HTR-8/SVneo (cell line): ENCODE measurements at regions not wholly inside any gene's neighbourhood (a gene's known extent, or its start where the extent isn't known, plus 50 kb on each side); places are given as distances from the start of the nearest gene placed in this dataset.
A peak's percentile ranks its signal among the peaks of the same experiment; 100 is the strongest.
"Not testable (repeated sequence)": the region's sequence is repeated elsewhere in the genome, so short reads cannot be mapped to it uniquely, and the experiment has no call there.

Experiments used
- DNase-seq: peaks from one replicate; pipeline ENCODE4 v3.0.0; 2011; ENCODE audit warnings: low spot score, mixed read lengths; ENCODE audit not compliant: insufficient read length
- FAIRE-seq: peaks from 2 replicates; lab custom pipeline; 2011; peaks lifted over from hg19 to GRCh38; lab: Jason Lieb, UNC

DNA sequence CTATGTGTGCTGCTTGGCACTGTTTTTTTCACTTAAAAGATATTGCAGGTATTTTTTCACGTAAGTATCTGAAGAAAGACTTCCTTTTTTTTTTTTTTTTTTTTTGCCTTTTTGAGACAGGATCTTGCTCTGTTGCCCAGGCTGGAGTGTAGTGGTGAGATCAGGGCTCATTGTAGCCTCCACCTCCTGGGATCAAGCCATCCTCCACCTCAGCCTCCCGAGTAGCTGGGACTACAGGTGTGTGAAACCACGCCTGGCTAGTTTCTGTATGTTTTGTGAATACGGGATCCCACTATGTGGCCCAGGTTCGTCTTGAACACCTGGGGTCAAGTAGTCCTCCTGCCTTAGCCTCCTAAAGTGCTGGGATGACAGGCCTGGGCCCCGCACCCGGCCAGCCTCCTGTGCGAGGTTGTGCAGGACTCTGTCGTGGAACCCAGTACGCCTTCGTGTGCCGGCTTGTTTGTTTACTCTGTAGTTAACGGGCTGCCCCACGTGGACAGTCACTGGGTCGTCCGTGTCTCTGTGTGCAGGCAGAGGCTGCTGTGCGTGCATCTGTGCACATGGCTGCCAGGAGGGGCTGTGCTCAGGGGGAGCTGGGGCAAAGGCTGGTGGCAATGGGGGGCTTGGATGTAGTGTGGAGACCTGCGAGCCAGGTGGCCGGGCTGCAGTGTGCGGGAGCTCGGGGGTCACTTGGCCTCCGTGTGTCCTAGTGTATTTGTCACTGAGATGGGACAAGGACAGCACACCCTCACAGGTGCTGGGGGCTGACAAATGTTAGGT is 179.5 kb downstream of the ADRA2C start:
- DNase-seq = no peak
- FAIRE-seq = no peak

DNA sequence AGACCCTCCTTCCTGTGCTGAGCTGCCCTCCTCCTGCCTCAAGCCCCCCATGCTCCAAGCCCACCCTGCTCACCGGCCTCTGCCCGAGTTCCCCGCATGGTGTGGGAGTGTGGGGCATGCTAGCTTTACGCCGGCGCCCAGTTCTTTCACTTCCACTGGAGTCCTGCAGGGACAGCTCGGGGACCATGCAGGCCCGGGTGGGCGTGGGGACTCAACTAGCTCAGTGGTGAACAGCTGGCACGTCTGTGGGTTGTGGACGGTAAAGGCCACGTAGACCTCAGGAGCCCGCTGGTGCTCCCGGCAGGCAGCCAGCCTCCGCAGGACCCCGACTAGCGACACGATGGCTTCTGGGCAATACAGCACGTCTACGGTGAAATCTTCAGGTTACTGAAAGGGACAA is 180.4 kb downstream of the ADRA2C start:
- not testable (repeated sequence) for FAIRE-seq, DNase-seq

DNA sequence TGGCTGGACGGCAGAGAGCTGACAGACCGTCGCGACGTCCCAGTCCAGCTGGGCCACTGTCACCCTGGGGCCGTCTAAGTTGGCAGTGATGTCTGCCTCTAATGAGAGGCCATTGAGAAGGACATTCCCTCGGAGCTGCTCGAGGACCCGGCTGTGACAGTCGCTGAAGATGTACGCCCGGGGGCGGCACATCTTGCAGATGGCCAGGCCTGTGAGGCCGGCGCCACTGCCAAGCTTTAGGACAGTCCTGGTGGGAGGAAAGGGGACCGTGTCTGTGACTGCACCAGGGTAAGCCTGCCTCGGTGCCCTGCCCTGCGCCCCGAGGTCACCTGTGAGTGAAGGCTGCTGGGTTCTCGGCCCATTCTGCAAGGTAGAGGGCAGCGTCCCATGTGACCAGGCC is 181.6 kb downstream of the ADRA2C start:
- not testable (repeated sequence) for FAIRE-seq

DNA sequence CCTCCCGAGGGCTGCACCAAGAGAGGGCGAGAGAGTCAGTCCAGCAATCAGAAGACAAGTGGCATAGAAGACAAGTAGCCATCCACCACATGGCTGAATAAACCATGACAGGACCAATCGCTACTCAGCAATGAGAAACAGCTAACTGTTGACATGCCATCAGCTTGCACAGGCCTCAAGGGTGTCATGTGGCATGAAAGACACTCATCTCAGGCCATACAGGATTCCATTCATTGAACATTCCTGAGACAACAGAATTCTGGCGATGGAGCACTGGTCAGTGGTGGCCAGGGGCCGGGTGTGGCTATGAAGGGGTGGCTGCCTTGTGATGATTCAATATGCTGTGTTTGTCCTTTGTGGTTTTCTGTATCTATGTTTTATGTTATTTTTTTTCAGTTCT is 182.0 kb downstream of the ADRA2C start:
- FAIRE-seq, DNase-seq: not testable (repeated sequence)

More for the DNA sequence above, 181.6 kb downstream of the ADRA2C start:
- DNase-seq = not testable (repeated sequence)

DNA sequence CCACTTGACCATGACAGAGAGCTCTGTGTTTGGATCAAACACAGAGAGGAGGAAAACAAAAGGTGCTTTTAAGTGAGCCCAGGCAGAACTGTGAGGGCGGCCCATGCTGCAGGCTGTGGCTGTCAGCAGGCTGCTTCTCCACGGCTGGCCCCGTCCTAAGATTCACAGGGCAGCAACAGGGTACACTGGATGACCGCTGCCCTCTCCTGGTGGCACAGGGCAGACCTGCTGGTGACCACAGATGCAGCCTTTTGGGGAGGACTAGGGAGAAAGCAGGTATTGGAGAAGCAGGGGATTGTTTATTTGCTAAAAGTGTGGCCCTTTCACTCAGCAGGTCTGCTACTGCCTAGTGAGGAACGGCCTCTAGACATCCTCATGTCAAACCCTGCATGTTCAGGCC is 183.7 kb downstream of the ADRA2C start:
- not testable (repeated sequence) for FAIRE-seq, DNase-seq

DNA sequence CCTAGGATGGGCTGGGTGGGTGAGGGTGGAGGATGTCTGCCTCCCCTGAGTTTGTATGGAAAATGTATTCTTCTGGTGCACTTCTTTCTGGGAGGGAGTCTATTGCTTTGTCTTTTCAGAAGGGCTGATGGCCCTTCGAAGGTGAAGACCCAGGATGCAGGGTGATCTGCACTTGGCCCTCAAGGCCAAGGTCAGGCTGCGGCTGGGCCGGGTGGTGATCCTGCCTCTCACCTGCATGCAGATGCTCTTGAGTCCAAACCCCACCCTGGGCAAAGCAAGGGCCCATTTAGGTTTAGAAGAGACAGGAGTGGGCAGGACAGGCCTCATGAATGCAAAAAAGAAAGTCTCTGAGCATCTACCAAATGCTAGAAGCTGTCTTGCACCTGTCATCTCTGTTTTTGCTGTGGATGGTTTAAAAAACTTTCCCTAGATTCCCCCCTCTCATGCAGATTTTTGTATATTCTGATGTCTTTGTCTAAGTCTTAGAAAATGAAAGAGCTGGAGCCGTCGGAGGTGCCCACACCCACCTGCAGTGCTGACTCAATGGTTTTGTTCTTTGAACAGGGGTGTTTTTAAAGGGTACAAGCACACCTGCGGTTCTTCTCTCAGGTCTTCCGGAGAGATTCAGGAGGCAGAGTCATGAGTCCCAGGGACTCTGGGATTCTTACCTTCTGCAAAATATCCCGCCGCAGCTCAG is 186.4 kb downstream of the ADRA2C start:
- not testable (repeated sequence) for DNase-seq, FAIRE-seq

DNA sequence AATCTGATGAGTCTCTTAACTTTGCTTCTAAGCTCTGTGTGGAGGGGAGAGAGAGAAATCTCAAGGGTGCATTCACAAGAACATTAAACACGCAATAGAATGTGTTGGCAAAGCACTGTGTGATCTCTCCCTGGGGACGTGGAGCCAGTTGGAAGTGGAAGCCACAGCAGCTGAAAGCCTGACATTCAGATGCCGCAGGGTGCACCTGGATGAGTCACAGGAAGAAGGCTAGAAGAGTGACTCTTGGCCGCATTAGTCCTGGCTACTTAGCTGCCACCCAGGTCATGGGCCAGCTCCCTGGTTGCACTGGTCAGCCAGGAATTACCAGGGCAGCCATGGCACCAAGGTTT is 186.9 kb downstream of the ADRA2C start:
- not testable (repeated sequence) for FAIRE-seq, DNase-seq

DNA sequence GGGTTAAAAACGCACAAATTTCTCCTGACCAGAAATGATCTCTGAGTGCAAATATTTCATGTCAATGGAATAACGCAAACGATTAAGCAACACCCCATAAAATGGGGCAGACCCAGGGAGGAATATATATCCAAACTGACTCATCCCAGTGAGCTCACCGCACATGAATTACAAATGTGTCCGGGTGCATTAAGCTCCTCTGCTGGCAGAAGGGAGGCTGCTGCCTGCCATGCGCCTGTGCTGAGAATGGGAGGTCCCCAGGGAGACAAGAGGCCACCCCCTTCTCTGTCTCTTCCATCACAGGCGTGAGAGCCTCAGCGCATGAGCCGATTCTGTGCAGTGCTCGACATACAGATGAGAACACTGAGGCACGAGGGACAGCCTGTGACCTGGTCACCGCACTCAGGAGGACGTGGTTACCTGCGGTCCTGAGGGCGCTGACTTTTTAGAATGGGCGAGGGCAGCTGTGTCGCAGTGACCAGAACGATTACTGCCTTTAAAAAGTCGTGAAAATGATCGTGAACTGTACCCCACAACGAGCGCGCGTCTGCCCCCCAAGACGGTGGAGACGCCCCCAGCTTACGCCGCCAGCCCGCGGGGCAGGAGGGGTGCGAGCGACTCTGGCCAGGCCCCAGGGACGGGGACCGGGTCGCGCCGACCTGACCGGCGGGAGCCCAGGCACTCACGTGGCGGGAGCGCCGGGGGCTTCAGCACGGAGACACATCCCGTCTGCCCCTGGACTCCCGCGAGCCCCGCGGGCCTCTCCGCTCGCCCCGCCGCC is 188.5 kb downstream of the ADRA2C start:
- peak; percentile 69 for DNase-seq
- not testable (repeated sequence) for FAIRE-seq

DNA sequence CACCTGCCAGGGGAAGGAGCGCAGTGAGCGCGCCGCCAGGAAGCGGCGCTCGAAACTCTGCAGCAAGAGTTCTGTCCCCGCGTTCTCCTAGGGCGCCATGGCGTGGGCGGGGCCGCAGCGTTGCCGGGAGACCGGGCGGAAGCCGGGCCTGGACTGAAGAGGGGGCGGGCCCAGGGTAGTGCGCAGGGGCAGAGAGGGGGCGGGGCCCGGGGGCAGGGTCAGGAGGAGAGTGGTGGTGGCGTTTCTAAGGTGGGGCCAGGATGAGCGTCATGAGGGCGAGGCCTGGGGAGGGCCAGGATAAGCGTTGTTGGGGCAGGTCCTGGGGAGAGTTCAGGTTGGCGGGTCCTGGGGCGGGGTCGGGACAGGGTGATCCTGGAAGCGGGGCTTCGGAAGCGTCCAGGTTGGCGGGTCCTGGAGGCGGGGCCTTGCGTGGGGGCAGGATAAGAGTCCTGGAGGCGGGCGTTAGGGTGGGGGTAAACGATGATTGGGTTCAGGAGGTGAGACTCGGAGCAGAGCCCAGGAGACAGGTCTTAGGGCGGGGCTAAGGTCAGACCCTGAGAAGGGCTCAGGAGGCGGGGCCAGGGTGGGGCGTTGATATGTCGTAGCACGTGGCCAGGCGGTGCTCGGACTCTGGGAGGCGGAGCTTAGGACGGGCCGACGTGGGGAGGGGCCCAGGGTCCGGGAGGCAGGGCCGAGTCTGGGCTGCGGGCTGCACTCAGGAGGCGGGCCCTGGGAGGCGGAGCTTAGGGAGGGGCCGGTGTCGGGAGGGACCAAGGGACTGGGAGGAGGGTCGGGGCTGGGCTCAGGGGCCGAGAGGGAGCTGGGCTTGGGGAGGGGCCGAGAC is 189.4 kb downstream of the ADRA2C start:
- peak; percentile 73 for DNase-seq
- FAIRE-seq = not testable (repeated sequence)

DNA sequence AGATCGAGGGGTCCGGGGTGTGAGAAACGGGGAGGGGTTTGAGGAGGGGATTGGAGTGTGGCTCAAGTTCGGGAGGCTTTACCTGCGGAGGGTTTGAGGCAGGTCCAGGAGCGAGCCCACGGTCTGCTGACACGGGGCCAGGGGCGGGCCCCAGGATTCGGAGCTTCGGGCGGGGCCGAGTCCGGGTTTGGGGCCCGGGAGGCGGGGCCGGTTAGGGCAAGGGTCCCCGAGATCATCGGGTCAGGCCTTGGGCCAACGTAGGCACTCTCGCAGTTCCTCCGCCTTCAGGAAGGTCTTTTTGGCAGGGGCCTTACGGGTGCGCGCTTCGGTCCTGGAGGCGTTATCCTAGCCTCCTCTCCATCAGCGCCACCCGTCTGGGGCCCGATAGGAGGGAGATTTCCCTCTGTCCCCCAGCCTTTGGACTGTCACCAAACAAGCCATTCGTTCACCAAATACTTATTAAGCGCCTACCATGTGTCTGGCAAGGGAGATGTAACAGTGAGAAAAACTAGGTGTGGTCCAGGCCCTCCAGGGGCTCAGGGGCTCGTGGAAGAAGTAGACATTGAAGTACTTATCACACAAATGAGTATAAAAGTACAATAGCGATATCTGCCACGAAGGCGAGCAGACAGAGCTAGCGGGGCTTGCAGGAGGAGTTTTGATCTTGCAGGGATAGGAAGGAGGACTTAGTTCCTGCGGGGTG is 190.1 kb downstream of the ADRA2C start:
- FAIRE-seq, DNase-seq: not testable (repeated sequence)

DNA sequence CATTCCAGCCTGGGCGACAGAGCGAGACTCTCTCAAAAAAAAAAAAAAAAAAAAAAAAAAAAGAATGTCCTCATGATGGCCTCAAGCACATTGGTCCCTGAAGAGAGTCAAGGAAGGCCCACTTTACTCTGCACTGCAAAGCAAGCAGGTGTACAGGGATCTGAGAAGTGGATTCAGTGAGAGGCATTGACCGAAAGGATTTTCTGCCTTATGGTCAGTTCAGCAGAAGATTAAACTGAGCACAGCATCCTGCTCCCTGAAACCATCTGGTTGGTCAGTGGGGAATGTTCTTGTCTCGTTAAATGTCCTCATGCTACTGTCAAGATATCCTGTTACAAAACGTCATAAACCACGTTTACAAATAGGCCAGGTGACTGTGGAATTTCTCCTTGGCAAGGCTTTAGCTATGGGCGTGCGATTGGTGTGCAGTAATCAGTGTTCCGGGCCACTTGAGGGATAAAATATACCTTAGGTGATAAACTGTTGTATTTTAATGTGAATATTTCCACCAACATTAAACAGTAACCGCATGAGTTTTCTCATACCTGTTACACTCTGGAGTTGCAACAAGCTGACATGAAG is 195.0 kb downstream of the ADRA2C start:
- FAIRE-seq, DNase-seq: not testable (repeated sequence)

DNA sequence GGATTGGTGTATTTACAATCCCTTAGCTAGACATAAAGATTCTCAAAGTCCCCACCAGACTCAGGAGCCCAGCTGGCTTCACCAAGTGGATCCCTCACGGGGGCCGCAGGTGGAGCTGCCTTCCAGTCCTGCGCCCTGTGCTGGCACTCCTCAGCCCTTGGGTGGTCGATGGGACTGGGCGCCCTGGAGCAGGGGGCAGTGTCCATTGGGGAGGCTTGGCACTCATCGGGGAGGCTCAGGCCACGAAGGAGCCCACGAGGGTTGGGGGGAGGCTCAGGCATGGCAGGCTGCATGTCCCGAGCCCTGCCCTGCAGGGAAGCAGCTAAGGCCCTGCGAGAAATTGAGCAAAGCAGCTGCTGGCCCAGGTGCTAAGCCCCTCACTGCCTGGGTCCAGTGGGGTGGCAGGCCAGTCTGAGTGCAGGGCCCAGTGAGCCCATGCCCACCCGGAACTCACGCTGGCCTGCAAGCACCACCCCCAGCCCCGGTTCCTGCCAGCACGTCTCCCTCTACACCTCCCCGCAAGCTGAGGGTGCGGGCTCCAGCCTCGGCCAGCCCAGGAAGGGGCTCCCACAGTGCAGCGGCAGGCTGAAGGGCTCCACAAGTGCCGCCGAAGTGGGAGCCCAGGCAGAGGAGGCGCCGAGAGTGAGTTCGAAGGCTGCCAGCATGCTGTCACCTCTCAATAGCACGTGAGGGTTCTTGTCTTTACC is 198.5 kb downstream of the ADRA2C start:
- not testable (repeated sequence) for FAIRE-seq, DNase-seq

DNA sequence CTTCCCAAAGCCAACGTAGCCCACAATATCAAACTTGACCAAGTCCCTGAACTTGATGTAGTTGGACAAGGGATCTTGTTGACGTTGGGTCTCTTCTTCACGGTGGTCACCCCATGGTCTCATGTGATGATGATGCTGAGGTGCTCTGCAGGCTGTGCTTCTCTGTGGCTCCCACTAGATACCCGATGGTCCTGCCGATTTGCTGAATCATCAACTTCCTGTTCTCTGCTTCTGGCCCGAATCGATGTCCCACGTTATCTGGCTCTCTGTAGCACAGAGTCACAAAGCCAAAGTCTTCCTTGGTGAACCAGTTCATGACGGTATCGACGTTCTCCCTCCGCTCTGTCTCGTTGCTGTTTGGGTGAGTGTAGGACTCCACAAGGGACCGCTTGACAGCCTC is 201.0 kb downstream of the ADRA2C start:
- not testable (repeated sequence) for DNase-seq, FAIRE-seq

DNA sequence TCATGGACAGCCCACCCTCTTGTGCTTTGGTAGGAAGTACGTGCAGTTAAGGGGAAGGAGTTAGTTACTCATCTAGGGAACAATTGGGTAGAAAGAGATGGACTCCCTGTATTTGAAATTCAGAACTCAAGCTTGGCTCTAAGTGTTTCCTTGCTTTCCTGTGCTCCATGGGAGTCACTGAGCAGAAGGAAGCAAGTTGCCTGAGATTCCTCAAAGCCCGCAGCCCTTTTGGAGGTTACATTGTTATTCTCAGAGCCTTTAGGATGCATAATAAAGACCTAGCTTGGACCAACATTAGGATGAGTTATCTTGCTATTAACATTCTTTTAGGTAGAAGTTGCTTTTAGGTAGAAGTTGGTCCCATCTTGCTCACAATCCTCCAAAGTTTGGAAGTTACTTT is 206.4 kb downstream of the ADRA2C start:
- not testable (repeated sequence) for FAIRE-seq, DNase-seq

DNA sequence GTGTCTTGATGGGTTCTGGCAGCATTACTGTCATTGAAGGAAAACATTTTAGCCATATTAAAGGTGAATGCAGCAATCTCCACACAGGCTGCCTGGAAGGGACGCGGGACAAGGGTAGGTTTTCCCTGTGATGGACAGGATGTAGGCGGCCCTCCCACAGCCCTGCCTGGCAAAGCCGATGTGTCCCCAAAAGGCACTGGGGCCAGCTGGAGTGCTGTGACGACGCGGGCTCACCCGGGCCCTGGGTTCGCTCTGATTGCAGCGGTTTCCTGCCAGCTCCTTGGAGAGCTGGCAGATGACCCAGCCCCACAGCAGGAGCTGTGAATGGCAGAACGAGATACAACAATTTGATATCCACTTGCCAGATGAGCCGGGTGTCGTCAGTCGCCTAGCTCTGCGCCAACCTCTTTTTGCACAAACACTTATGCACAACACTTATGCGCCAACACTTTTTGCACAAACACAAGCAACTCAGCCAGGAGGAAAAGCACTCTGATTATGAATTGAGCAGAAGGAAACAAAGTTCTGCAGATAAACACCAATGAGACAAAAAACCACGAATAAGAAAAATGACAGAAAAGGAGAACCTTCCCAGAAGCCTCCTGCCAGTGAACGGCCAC is 207.5 kb downstream of the ADRA2C start:
- not testable (repeated sequence) for FAIRE-seq

DNA sequence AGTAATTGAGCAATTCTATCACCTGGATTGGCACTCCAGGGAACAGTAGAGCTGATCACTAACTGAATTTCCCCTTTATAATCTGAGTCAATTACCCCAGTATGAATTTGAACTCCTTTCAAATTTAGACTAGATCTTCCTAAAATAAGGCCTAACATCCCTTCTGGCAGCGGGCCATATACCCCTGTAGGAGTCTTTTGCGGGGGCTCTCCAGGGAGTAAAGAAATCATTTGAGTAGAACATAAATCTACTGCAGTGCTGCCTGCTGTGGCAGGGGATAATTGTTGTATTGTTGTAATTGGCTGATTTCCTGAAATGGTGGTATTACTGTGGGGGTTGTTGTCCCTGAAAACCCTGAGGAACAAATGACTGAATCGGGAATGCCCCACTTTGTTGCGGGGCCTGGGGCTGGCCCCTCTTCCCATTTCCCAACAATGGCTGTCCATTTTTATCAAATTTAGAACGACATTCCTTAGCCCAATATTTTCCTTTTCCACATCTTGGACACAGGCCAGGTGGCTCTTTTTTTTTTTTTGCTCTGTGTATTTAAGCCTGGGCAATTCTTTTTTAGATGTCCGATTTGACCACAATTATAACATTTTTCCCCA is 217.4 kb downstream of the ADRA2C start:
- not testable (repeated sequence) for DNase-seq, FAIRE-seq

More for the DNA sequence above, 207.5 kb downstream of the ADRA2C start:
- DNase-seq = not testable (repeated sequence)

DNA sequence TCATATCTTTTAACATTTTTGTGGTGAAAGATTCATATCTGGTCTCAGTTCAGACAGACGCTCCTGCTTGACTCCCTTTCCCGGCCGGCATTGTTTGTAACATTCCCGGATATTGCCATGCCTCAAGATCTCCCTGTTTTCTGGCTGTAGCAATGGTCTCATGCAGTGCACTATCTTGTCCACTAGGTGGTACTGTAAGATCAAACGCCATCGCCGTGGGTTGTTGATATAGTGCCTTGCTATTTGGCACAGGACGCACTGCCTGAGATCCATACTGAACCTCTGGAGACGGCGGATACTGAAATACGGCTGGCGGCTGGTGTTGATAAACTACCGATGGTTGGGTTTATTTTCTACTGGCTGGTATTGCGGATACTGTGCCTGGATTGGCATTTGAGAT is 218.6 kb downstream of the ADRA2C start:
- not testable (repeated sequence) for FAIRE-seq, DNase-seq
